ENCODE measurements at regions not wholly inside any gene's neighbourhood (a gene's known extent, or its start where the extent isn't known, plus 50 kb on each side); places are given as distances from the start of the nearest gene placed in this dataset.
A peak's percentile ranks its signal among the peaks of the same experiment; 100 is the strongest.

DNA sequence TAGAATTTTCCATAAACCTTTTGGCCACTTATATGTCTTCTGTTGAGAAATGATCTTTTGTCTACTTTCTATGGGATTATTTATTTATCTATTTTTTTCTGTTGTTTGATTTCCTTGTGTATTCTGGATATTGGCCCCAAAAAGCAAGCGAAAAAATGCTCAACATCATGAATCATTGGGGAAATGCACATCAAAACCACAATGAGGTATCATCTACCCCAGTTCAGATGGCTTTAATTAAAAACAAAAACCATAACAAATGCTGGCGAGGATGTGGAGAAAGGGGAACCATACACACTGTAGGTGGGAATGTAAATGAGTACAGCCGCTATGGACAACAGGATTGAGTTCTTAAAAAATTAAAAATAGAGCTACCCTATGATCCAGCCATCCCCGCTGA lies 125.0 kb upstream of the LPCAT1 start:
- Histone ChIP-seq H3K4me1 (ENCODE audit: control insufficient read depth, insufficient read depth, low read length) (no peaks in the 10 kb centered on the region; the same call in 1 of the 2 replicates), H3K27ac (ENCODE audit: extremely low read depth, low read depth, low read length) (no peak overlapping the region), H3K9me3 (ENCODE audit: control insufficient read depth, insufficient read depth, low read depth, low read length) (no peaks in the 10 kb centered on the region), H3K4me3 (ENCODE audit: low read depth, low read length) (no peak overlapping the region), H3K36me3 (ENCODE audit: control insufficient read depth in 2 of 2, insufficient read depth in 1 of 2, low read length in 2 of 2) (no peaks in the 10 kb centered on the region)
- CTCF ChIA-PET = interaction anchor here (1.0 kb wide), 1 partner anchor 475 kb away, joined by 3 read pairs; no protein-coding TSS in a partner anchor
- TF ChIP-seq RBAK (tag by site-specific recombination; IDR thresholded peaks at IDR 0.05) (no peak), ZNF707 (tag by site-specific recombination; IDR thresholded peaks at IDR 0.05) (no peak)
- TF ChIP-seq, protein P1, sequence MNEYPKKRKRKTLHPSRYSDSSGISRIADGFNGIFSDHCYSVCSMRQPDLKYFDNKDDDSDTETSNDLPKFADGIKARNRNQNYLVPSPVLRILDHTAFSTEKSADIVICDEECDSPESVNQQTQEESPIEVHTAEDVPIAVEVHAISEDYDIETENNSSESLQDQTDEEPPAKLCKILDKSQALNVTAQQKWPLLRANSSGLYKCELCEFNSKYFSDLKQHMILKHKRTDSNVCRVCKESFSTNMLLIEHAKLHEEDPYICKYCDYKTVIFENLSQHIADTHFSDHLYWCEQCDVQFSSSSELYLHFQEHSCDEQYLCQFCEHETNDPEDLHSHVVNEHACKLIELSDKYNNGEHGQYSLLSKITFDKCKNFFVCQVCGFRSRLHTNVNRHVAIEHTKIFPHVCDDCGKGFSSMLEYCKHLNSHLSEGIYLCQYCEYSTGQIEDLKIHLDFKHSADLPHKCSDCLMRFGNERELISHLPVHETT (tag by site-specific recombination; IDR thresholded peaks at IDR 0.05) = no peak
- POLR2A ChIA-PET = no interaction called here

DNA sequence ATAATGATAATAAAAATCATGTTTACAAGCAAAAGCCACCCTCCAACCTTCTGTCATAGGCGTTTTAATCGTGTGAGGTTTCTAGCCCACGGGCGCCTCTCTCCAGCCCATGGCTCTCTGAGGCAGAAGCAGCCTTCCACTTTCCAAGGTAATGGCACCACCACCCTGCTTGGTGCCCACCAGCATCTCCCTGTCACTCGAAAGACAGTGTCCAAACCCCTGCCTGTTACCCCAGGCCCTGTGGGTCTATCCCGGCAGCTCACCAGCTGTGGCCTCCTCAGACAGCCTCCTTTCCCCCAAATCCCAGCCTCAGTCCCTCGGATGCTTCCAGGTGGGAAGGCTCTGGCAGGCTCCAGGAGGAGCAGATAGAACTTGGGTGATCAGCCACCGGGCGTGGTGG lies 123.8 kb upstream of the LPCAT1 start:
- no peak overlapping the region for H3K4me3 ChIP-seq (ENCODE audit: low read depth, low read length)
- no peaks in the 10 kb centered on the region for H3K36me3 ChIP-seq (ENCODE audit: control insufficient read depth in 2 of 2, insufficient read depth in 1 of 2, low read length in 2 of 2)
- no peaks in the 10 kb centered on the region for H3K9me3 ChIP-seq (ENCODE audit: control insufficient read depth, insufficient read depth, low read depth, low read length)
- CTCF ChIA-PET = interaction anchor here (0.7 kb wide), 2 partner anchors 169 to 248 kb away, joined by 3 to 7 read pairs; no protein-coding TSS in a partner anchor
- no peaks in the 10 kb centered on the region; the same call in 1 of the 2 replicates for H3K4me1 ChIP-seq (ENCODE audit: control insufficient read depth, insufficient read depth, low read length)
- H3K27ac ChIP-seq (ENCODE audit: extremely low read depth, low read depth, low read length) = no peak overlapping the region
- TF ChIP-seq ZNF19 (tag by site-specific recombination; IDR thresholded peaks at IDR 0.05; ENCODE audit: low read depth) = no peak
- TF ChIP-seq ZBTB48 (tag by site-specific recombination; IDR thresholded peaks at IDR 0.05) = no peak
- no peak for TF ChIP-seq SP3 (tag by site-specific recombination; IDR thresholded peaks at IDR 0.05)
- TF ChIP-seq, protein P2, sequence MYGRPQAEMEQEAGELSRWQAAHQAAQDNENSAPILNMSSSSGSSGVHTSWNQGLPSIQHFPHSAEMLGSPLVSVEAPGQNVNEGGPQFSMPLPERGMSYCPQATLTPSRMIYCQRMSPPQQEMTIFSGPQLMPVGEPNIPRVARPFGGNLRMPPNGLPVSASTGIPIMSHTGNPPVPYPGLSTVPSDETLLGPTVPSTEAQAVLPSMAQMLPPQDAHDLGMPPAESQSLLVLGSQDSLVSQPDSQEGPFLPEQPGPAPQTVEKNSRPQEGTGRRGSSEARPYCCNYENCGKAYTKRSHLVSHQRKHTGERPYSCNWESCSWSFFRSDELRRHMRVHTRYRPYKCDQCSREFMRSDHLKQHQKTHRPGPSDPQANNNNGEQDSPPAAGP (tag by site-specific recombination; IDR thresholded peaks at IDR 0.05) = no peak
- TF ChIP-seq ZIC2 (tag by site-specific recombination; IDR thresholded peaks at IDR 0.05) = no peak
- TF ChIP-seq ZNF658 (tag by site-specific recombination; IDR thresholded peaks at IDR 0.05) = no peak
- no peak for TF ChIP-seq ZNF350 (tag by site-specific recombination; IDR thresholded peaks at IDR 0.05)
- TF ChIP-seq ZNF335 (tag by site-specific recombination; conservative IDR thresholded peaks at IDR 0.05) = no peak
- TF ChIP-seq, protein P3, sequence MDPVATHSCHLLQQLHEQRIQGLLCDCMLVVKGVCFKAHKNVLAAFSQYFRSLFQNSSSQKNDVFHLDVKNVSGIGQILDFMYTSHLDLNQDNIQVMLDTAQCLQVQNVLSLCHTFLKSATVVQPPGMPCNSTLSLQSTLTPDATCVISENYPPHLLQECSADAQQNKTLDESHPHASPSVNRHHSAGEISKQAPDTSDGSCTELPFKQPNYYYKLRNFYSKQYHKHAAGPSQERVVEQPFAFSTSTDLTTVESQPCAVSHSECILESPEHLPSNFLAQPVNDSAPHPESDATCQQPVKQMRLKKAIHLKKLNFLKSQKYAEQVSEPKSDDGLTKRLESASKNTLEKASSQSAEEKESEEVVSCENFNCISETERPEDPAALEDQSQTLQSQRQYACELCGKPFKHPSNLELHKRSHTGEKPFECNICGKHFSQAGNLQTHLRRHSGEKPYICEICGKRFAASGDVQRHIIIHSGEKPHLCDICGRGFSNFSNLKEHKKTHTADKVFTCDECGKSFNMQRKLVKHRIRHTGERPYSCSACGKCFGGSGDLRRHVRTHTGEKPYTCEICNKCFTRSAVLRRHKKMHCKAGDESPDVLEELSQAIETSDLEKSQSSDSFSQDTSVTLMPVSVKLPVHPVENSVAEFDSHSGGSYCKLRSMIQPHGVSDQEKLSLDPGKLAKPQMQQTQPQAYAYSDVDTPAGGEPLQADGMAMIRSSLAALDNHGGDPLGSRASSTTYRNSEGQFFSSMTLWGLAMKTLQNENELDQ (tag by site-specific recombination; IDR thresholded peaks at IDR 0.05; ENCODE audit: low read depth) = no peak
- no peak for TF ChIP-seq ZNF701 (tag by site-specific recombination; IDR thresholded peaks at IDR 0.05)
- no peak for TF ChIP-seq ZNF623 (tag by site-specific recombination; IDR thresholded peaks at IDR 0.05)
- TF ChIP-seq SP7 (tag by site-specific recombination; IDR thresholded peaks at IDR 0.05) = no peak
- POLR2A ChIA-PET = no interaction called here

DNA sequence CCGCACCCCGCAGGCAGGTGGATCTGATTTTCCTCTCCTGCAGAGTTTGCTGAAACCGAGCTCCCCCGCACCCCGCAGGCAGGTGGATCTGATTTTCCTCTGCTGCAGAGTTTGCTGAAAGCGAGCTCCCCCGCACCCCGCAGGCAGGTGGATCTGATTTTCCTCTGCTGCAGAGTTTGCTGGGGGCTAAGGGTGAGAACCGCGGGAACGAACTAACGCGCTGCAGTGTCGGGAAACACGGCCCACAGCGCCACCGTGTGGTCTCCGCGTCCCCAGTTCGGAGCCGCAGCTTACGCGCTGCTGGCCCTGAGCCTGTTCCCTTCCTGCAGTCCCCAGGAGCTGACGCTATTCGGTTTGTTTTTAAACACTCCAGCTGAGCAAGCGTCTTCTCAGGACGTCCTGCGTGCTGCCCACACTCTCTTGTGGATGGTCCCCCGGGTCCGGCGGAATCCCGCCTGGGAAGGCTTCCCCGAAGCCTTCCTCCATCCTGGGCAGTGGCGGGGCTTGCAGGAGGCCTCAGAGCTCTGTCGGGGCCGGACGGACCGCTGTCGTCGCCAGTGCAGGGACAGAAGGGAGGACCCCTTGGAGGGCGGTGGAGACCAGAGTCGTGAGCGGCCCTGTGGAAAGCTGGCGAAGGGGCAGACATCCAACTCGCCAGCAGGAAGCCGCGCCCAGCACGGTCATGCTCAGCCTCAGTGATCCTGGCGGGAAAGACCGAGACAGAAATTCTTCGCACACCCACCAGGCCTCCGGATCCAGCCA lies 121.2 kb upstream of the LPCAT1 start:
- H3K27ac ChIP-seq (ENCODE audit: extremely low read depth, low read depth, low read length) = no peak overlapping the region
- no peaks in the 10 kb centered on the region; the same call in 1 of the 2 replicates for H3K4me1 ChIP-seq (ENCODE audit: control insufficient read depth, insufficient read depth, low read length)
- H3K36me3 ChIP-seq (ENCODE audit: control insufficient read depth in 2 of 2, insufficient read depth in 1 of 2, low read length in 2 of 2) = no peaks in the 10 kb centered on the region
- H3K9me3 ChIP-seq (ENCODE audit: control insufficient read depth, insufficient read depth, low read depth, low read length) = no peaks in the 10 kb centered on the region
- ChIA-PET POLR2A (no interaction called here), CTCF (interaction anchor here (0.6 to 3.7 kb wide), 49 partner anchors 9 to 722 kb away, joined by 3 to 62 read pairs (median 4); partner anchors contain the start of gene CLPTM1L)
- no peak overlapping the region for H3K4me3 ChIP-seq (ENCODE audit: low read depth, low read length)
- TF ChIP-seq ZBTB48 (tag by site-specific recombination; IDR thresholded peaks at IDR 0.05) (peak; percentile 77), ZNF335 (tag by site-specific recombination; conservative IDR thresholded peaks at IDR 0.05) (peak; percentile 63), ZBTB17 (tag by site-specific recombination; IDR thresholded peaks at IDR 0.05) (peak; percentile 45; the same call in 1 of the 2 replicates), ZNF366 (tag by site-specific recombination; conservative IDR thresholded peaks at IDR 0.05) (no peak), ZNF121 (tag by site-specific recombination; IDR thresholded peaks at IDR 0.05) (no peak), ZFP3 (tag by site-specific recombination; IDR thresholded peaks at IDR 0.05; ENCODE audit: low read depth) (no peak), KLF16 (tag by site-specific recombination; IDR thresholded peaks at IDR 0.05) (no peak), ZEB2 (tag by site-specific recombination; IDR thresholded peaks at IDR 0.05) (peak; percentile 42; the same call in 1 of the 2 replicates)
- TF ChIP-seq, protein P4, sequence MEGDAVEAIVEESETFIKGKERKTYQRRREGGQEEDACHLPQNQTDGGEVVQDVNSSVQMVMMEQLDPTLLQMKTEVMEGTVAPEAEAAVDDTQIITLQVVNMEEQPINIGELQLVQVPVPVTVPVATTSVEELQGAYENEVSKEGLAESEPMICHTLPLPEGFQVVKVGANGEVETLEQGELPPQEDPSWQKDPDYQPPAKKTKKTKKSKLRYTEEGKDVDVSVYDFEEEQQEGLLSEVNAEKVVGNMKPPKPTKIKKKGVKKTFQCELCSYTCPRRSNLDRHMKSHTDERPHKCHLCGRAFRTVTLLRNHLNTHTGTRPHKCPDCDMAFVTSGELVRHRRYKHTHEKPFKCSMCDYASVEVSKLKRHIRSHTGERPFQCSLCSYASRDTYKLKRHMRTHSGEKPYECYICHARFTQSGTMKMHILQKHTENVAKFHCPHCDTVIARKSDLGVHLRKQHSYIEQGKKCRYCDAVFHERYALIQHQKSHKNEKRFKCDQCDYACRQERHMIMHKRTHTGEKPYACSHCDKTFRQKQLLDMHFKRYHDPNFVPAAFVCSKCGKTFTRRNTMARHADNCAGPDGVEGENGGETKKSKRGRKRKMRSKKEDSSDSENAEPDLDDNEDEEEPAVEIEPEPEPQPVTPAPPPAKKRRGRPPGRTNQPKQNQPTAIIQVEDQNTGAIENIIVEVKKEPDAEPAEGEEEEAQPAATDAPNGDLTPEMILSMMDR (tag by site-specific recombination; IDR thresholded peaks at IDR 0.05) = peak; percentile 98
- TF ChIP-seq, protein P5, sequence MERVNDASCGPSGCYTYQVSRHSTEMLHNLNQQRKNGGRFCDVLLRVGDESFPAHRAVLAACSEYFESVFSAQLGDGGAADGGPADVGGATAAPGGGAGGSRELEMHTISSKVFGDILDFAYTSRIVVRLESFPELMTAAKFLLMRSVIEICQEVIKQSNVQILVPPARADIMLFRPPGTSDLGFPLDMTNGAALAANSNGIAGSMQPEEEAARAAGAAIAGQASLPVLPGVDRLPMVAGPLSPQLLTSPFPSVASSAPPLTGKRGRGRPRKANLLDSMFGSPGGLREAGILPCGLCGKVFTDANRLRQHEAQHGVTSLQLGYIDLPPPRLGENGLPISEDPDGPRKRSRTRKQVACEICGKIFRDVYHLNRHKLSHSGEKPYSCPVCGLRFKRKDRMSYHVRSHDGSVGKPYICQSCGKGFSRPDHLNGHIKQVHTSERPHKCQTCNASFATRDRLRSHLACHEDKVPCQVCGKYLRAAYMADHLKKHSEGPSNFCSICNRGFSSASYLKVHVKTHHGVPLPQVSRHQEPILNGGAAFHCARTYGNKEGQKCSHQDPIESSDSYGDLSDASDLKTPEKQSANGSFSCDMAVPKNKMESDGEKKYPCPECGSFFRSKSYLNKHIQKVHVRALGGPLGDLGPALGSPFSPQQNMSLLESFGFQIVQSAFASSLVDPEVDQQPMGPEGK (tag by site-specific recombination; IDR thresholded peaks at IDR 0.05) = peak; percentile 42; the same call in 1 of the 2 replicates

Measured in HEK293 (cell line).